Fibroblast of pulmonary artery (primary cell): ENCODE measurements at regions not wholly inside any gene's neighbourhood (a gene's known extent, or its start where the extent isn't known, plus 50 kb on each side); places are given as distances from the start of the nearest gene placed in this dataset.

ENCODE experiments used
- DNase-seq: peaks from one replicate; pipeline ENCODE4 v3.0.0-alpha.2; 2010; ENCODE audit warnings: low read depth
- H3K4me3 ChIP-seq: replicated peaks from 2 replicates; pipeline ENCODE4 v1.5.1; 2011; ENCODE audit warnings: low read depth, mild to moderate bottlenecking, control low read depth, low read length, moderate library complexity
- TF ChIP-seq, protein P1 (sequence below): IDR thresholded peaks from 2 replicates; pipeline ENCODE4 v1.5.1; 2011; ENCODE audit warnings: mild to moderate bottlenecking, control low read depth, low read length, inconsistent platforms; ENCODE audit errors: missing control alignments

DNA sequence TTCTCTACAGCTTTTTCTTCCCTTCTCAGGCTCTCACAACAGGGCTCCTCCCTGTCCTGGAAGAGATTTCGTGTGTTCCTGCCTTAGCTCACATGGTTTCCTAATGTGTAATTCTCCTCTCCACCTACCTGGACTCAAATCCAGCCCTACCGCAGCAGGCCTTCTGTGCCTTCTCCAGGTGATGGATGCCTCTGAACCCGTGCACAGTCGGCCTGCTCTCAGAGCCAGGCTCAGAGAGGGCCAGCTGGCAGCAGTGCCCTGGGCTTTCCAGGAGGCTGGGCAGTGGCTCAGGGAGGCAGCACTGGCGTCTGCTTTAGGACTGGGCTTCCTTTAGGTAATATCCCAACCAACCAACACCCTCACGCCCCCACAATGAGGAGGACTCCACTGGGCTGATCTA, 123.2 kb upstream of the TMC3 start:
- TF ChIP-seq, protein P1, sequence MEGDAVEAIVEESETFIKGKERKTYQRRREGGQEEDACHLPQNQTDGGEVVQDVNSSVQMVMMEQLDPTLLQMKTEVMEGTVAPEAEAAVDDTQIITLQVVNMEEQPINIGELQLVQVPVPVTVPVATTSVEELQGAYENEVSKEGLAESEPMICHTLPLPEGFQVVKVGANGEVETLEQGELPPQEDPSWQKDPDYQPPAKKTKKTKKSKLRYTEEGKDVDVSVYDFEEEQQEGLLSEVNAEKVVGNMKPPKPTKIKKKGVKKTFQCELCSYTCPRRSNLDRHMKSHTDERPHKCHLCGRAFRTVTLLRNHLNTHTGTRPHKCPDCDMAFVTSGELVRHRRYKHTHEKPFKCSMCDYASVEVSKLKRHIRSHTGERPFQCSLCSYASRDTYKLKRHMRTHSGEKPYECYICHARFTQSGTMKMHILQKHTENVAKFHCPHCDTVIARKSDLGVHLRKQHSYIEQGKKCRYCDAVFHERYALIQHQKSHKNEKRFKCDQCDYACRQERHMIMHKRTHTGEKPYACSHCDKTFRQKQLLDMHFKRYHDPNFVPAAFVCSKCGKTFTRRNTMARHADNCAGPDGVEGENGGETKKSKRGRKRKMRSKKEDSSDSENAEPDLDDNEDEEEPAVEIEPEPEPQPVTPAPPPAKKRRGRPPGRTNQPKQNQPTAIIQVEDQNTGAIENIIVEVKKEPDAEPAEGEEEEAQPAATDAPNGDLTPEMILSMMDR: no peak
- no peak overlapping the region for H3K4me3 ChIP-seq
- DNase-seq: no peak

DNA sequence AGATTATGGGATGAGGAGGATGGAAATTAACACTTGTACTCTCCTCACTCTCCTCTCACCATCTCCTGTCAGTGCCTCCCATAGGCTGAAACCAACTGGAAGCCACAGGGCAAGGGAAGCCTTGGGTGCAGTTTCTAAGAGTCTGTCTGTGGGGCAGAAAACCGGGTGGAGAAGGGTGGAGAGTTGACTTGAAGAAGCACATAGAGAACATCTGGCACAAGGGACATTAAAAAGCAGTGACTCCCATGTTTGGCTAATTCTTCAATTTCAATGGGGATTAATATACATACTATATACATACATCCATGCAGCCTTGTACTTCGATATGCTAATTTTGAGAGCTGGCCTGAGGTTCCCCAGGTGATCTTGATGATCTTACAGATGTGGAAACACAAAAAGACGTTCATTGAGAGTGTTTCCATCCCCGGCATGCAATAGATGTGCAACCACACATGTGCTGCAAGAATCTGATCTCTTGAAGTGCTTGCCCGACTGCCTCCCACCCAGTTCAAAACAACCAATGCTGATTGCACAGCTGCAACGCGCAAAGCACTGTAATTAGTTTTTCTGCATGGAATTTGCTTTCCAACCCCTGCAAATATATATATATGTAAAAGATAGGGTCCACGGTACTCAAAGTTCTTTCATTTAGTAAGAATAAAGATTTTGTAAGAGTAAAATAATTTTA, 121.9 kb upstream of the TMC3 start:
- no peak for DNase-seq
- no peak overlapping the region for H3K4me3 ChIP-seq
- TF ChIP-seq, protein P1: no peak

- no peak for DNase-seq
- no peak overlapping the region for H3K4me3 ChIP-seq
- TF ChIP-seq, protein P1: no peak
These were observed 119.1 kb upstream of the TMC3 start for GRCh38 chr15:81492969-81493645.

DNA sequence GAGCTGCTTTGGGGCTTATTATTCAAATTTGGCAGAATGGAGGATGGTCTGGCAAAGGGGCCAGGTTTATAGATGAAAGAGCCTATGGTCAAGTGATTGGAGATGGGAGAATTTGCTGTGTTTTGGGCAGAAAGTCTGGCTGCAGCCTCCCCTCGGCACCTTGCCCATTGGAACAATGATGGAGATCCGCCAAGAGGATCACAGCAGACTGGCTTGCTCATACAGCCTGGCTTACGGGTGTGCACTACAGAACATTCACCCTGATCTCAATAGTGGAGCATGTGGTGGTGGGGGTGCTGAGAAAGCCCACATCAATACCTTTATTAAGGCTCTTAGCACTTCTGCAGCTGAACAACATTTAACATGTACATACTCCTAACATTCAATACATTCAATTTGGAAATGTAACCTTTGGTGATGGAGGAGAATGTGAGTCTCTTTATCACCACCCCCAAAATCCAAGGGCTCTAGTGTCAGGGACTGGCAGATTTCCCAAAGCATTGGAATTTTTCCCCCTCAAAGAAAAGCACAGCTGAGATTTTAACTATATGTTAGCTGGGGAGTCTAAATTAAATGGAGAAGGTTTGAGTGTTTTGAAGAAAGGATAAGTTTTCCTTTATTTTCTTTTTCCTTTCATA, 118.4 kb upstream of the TMC3 start:
- TF ChIP-seq, protein P1: no peak
- H3K4me3 ChIP-seq: no peak overlapping the region
- peak; percentile 81 for DNase-seq

DNA sequence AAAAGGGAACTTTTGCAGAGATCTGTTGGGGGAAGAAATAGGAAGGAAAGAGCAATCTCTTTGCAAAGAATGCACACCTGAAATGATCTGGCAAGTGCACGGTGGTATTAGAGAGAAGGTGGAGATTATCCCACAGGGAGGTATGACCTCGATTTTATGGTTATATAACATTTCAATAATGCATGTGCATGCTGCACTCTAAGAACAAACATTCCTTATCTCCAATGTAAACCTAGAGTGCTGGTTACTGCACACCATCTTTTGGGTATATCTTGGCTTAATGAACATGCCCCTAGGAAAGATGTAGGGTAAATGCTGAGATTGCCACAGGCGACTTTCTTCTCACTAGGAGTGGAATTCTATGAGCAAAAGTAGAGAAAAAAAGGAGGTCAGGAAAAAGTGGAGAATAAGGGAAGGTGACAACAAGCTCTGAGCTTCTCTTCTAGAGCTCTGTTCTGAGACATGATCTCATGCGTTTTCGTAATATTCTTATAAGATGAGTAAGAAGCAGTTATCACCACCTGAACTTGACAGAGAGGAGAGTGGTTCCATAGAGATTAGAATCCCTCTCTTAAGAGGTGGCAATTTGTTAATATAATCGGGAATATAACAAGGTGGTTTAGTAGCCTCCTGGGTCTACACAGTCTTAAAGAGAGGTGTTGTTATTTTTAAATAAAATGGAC, 117.5 kb upstream of the TMC3 start:
- TF ChIP-seq, protein P1: no peak
- DNase-seq: peak; percentile 22
- no peak overlapping the region for H3K4me3 ChIP-seq

DNA sequence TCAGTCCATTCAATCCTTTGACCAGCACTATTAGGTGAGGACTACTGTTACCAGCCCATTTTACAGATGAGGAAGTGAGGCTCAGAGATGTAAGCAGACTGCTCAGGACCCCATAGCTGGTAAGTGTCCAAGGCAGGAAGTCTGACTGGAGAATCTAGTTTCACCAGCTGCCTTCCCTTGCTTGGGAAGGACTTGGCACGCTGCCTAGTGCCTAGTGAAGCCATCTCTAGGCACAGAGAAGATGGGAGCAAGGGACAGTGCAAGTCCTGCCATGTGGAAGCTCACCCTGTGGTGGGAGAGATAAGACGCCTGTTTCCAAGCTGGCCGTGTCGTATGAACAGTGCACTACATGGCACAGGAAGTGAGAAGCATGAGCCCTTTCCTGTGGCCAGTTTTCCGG, 111.8 kb upstream of the TMC3 start:
- no peak for DNase-seq
- no peak overlapping the region for H3K4me3 ChIP-seq
- TF ChIP-seq, protein P1: no peak
